ENCODE measurements at regions not wholly inside any gene's neighbourhood (a gene's known extent, or its start where the extent isn't known, plus 50 kb on each side); places are given as distances from the start of the nearest gene placed in this dataset.

GRCh38 chr5:9710069-9710468, 79.9 kb upstream of the TAS2R1 start:
- no peaks in the 10 kb centered on the region for H3K4me1 ChIP-seq (ENCODE audit: low read depth, poor library complexity, severe bottlenecking)
- H3K36me3 ChIP-seq (ENCODE audit: insufficient read depth): no peaks in the 10 kb centered on the region
- H3K4me3 ChIP-seq (IDR thresholded peaks at IDR 0.05; ENCODE audit: insufficient read depth, low read depth, low read length): no peak overlapping the region
- no peaks in the 10 kb centered on the region for H4K20me1 ChIP-seq (ENCODE audit: insufficient read depth)
- no peak overlapping the region for H3K9ac ChIP-seq
- no peak overlapping the region for H2AFZ ChIP-seq (ENCODE audit: low read depth)
- H3K27me3 ChIP-seq (ENCODE audit: insufficient read depth, low read depth): no peaks in the 10 kb centered on the region
- no peak for TF ChIP-seq CTCF (conservative IDR thresholded peaks at IDR 0.05; ENCODE audit: low read depth, low read length)
- no peak overlapping the region for H3K4me2 ChIP-seq
- no peak overlapping the region for H3K27ac ChIP-seq
- no peaks in the 10 kb centered on the region for H3K79me2 ChIP-seq (ENCODE audit: insufficient read depth, low read depth)

- no peaks in the 10 kb centered on the region for H3K27me3 ChIP-seq (ENCODE audit: insufficient read depth, low read depth)
- H3K4me1 ChIP-seq (ENCODE audit: low read depth, poor library complexity, severe bottlenecking): no peaks in the 10 kb centered on the region
- H3K79me2 ChIP-seq (ENCODE audit: insufficient read depth, low read depth): no peaks in the 10 kb centered on the region
- H2AFZ ChIP-seq (ENCODE audit: low read depth): no peak overlapping the region
- H3K4me3 ChIP-seq (IDR thresholded peaks at IDR 0.05; ENCODE audit: insufficient read depth, low read depth, low read length): no peak overlapping the region
- H3K36me3 ChIP-seq (ENCODE audit: insufficient read depth): no peaks in the 10 kb centered on the region
- no peak overlapping the region for H3K9ac ChIP-seq
- no peak overlapping the region for H3K4me2 ChIP-seq
- no peaks in the 10 kb centered on the region for H4K20me1 ChIP-seq (ENCODE audit: insufficient read depth)
- H3K27ac ChIP-seq: no peak overlapping the region
- TF ChIP-seq CTCF (conservative IDR thresholded peaks at IDR 0.05; ENCODE audit: low read depth, low read length): no peak
These were observed 77.7 kb upstream of the TAS2R1 start for GRCh38 chr5:9707732-9708462.

GRCh38 chr5:9699681-9700080, 69.5 kb upstream of the TAS2R1 start:
- no peak overlapping the region for H2AFZ ChIP-seq (ENCODE audit: low read depth)
- no peak overlapping the region for H3K4me2 ChIP-seq
- TF ChIP-seq CTCF (conservative IDR thresholded peaks at IDR 0.05; ENCODE audit: low read depth, low read length): no peak
- no peak overlapping the region for H3K27ac ChIP-seq
- H3K4me1 ChIP-seq (ENCODE audit: low read depth, poor library complexity, severe bottlenecking): no peaks in the 10 kb centered on the region
- H3K27me3 ChIP-seq (ENCODE audit: insufficient read depth, low read depth): no peaks in the 10 kb centered on the region
- no peaks in the 10 kb centered on the region for H4K20me1 ChIP-seq (ENCODE audit: insufficient read depth)
- H3K4me3 ChIP-seq (IDR thresholded peaks at IDR 0.05; ENCODE audit: insufficient read depth, low read depth, low read length): no peak overlapping the region
- no peaks in the 10 kb centered on the region for H3K79me2 ChIP-seq (ENCODE audit: insufficient read depth, low read depth)
- H3K36me3 ChIP-seq (ENCODE audit: insufficient read depth): no peaks in the 10 kb centered on the region
- no peak overlapping the region for H3K9ac ChIP-seq

- TF ChIP-seq CTCF (conservative IDR thresholded peaks at IDR 0.05; ENCODE audit: low read depth, low read length): no peak
- Histone ChIP-seq H4K20me1 (ENCODE audit: insufficient read depth) (no peaks in the 10 kb centered on the region), H3K4me2 (no peak overlapping the region), H3K9ac (no peak overlapping the region), H3K27ac (no peak overlapping the region), H3K36me3 (ENCODE audit: insufficient read depth) (no peaks in the 10 kb centered on the region), H3K79me2 (ENCODE audit: insufficient read depth, low read depth) (no peaks in the 10 kb centered on the region), H3K27me3 (ENCODE audit: insufficient read depth, low read depth) (no peaks in the 10 kb centered on the region), H2AFZ (ENCODE audit: low read depth) (no peak overlapping the region), H3K4me1 (ENCODE audit: low read depth, poor library complexity, severe bottlenecking) (no peaks in the 10 kb centered on the region), H3K4me3 (IDR thresholded peaks at IDR 0.05; ENCODE audit: insufficient read depth, low read depth, low read length) (no peak overlapping the region)
These were observed 68.7 kb upstream of the TAS2R1 start for GRCh38 chr5:9698841-9699240.
